DMS53 treated with DMSO at 0.1 percent for 48 hours (cell line): ENCODE measurements at regions not wholly inside any gene's neighbourhood (a gene's known extent, or its start where the extent isn't known, plus 50 kb on each side); places are given as distances from the start of the nearest gene placed in this dataset.

Experiments used
- DNase-seq: peaks from one replicate; lab custom pipeline; 2025; ENCODE audit not compliant: unreplicated experiment; lab: John Stamatoyannopoulos, UW

- no peak for DNase-seq
These were observed 148.2 kb downstream of the PCSK1 start for GRCh38 chr5:96284727-96285389.

- no peak for DNase-seq
These were observed 149.5 kb downstream of the PCSK1 start for GRCh38 chr5:96283589-96283988.

- DNase-seq: no peak
These were observed 151.0 kb downstream of the PCSK1 start for GRCh38 chr5:96282020-96282419.

DNA sequence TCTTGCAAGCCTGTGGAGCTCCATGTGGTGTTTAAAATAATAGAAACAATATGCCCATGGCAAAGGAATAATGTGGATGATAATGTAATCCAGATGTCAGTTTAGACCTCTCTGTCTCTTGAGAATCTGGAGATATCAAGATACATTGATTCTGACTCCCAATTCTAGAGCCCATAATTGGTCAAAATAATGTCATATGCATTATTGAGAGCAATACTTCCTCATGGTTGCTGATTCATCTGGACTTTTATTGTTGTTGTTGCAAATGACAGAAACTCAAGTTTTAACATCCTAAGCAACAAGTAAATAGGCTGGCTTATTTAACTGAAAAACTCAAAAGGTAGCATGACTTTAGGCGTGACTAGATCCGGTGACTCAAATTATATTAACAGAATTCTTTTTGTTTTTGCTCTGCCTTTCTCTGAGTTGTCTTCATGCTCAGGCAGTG lies 152.1 kb downstream of the PCSK1 start:
- no peak for DNase-seq

DNA sequence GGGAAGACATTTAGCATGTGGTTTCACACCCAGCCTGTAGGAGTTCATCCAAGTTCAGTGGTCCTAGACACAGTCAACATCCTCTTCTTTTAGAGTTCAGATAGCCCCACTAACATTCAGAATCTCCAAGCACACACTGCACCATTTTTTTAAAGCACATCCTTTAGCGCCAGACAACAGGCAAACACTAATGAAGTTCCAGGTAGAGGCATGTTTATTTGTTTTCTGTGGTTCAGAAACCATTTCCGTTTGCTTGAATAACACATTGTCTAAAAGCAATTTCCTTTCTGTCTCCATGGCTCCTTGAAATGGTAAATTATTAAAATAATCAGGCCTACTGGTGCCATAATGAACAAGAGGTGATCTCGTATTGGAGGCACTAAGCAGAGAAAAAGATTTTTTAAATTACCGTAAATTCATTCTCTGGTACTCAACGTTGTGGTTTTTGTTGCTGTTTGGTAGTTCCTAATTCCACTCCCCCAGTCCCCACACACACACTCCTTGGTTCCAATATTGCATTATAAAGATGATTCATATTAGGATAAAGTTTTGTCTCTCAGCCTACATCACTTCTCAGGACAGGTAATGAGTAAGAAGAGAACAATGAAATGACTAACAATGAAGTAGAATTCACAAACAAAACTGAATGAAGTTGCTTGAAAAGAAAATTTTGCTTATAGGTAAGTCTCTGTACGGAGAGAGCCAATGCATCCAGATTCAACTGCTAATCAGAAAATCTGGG lies 153.1 kb downstream of the PCSK1 start:
- no peak for DNase-seq

GRCh38 chr5:96278981-96279380 lies 154.1 kb downstream of the PCSK1 start:
- no peak for DNase-seq

DNA sequence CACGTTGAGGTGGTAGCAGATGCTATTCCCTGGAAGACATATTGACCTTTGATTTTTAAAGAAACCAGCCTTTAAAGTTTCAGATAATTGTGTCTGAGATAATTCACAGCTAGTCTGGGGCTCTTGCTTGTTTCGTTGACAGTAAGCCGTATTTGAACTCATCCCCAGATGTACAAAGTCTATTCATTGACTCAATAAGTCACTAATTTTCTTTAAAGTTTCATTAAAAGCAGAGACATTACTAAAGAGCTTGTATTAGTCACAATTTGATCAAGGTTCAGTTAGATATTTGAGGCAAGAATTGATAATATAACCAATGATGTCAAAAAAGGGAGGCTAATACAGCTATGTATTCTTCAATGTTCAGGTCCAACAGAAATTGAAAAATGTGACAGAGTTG lies 158.0 kb downstream of the PCSK1 start:
- DNase-seq: no peak

DNA sequence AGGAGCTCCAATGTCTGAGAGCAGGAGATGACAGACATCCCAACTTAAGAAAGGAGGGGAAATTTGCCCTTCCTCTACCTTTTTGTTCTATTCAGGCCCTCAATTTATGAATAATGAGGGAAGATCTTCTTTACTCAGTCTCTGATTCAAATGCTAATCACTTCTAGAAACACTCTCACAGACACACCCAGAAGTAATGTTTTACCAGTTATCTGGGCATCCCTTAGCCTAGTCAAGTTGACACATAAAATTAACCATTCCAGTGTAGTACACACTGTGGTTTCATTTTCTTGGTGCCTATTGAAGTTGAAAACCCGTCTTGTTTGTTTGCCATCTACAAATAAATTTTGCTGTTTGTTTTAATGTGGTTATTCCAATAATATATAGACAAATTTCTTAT lies 167.6 kb downstream of the PCSK1 start:
- DNase-seq: no peak

GRCh38 chr5:96264047-96264446 lies 169.0 kb downstream of the PCSK1 start:
- no peak for DNase-seq

DNA sequence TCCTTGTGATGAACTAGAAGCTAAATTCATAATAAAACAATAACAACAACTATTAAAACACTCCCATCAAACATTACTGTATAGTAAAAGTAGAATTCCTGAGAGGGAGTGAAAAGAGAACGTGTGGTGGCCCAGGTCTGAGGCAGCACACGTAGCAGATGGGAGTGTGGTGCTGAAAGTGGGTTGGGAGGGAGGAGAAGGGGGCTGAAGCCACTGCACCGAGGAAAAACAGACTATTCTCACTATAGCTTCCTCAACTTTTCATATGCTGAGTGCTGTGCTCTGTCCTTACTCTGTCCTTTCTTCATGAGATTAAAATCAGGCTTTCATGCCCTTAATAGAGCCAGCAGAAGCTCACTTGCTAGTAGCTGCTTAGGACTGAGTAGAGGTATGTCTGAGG lies 170.9 kb downstream of the PCSK1 start:
- DNase-seq: no peak

DNA sequence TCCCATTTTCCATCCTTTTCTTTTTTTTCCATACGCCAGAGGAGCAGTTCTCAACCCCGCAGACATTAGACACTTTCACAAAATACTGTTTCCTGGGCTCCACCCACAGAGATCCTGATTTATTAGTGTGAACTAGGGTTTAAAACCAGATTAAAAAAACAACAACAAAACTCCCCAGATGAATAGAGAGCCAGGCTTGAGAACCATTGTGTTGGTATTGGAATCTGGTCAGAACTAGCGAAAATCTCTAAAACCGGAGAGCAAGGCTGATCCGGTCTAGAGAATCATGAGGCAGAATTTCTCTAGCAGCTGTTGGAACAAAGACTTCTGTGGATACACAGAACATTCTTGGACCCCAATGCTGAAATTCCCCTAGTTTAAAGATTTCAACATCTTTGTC lies 173.0 kb downstream of the PCSK1 start:
- no peak for DNase-seq

DNA sequence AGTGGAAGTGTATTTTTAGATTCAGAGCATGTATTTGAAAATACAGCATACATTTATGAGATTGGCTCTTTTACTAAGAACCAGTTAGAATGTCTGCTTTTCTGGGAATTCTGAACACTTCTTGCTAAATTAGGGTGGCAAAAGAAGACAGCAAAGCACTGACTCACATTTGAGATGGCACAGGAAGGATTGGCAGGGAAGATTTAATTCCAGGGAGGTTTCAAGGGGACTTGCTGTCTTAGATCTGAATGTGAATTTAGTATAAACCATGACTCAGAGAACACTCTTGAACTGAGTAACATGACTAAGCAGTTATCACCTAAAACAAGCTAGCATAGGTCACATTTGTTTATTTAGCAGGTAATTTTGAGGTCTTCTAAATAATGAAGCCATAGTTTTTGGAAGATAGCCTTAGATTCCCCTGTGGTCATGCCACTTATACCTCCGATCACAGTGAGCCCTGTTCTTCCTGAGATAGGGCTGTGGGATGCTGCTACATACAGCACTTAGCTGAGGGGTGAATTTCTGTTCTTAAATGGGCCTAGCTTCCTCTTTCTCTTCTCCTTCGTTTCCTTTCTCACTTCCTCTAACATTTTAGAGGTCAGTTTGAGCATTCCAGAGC lies 173.8 kb downstream of the PCSK1 start:
- peak; percentile 9 for DNase-seq

GRCh38 chr5:96258692-96259091 lies 174.4 kb downstream of the PCSK1 start:
- DNase-seq: no peak

DNA sequence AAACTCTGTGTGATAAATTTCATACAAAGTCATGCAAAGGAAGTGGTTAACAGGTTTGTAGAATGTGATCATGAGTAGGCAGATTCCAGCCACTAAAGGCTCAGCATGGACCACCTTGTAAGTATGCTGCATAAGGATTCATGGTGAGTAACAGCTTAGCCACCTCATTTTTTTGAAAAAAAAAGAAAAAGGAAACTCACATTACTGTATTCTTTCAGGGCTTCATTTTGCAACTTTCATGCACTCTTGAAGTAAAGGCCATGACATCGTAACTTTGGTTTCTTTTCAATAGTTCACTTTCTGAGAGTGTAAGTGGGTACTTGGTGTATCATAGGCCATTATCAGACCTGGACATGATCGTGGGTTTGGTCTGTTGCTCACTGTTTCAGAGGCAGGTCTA lies 175.1 kb downstream of the PCSK1 start:
- no peak for DNase-seq

DNA sequence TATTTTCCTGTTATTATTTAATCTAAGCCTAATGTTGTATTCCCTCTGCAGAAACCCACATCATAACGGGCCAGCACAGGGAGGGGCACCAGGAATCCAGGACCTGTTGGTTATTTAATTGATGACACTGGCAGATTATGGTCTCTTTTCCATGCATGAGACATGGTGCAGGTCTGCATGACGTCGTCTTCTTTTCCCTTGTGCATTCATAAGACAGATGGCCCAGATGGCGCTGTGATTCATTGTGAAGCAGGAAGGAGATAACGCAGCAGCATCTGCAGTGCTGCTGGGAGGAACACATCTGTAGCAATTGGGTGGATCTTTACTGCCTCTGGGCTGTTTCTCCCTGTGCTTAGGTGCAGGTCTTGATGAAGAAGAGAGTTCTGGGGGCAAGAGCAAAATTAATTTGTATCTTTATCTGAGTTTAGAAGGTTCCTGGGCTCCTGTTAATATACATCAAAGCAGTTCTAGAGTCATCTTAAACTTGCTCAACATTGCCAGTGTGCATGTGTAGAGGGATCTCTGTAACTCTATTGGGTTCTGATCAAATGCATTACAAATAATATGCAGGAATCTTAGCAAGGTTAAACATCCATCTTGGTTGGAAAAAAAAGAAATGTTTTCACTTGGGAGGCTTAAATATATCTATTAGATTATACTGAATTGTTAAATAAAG lies 176.1 kb downstream of the PCSK1 start:
- DNase-seq: peak; percentile 73

GRCh38 chr5:96254980-96255691 lies 177.9 kb downstream of the PCSK1 start:
- DNase-seq: no peak

GRCh38 chr5:96253140-96253539 lies 179.9 kb downstream of the PCSK1 start:
- DNase-seq: no peak

- DNase-seq: no peak
These were observed 180.5 kb downstream of the PCSK1 start for GRCh38 chr5:96252596-96252995.

- DNase-seq: no peak
These were observed 182.3 kb downstream of the PCSK1 start for GRCh38 chr5:96250782-96251181.

- no peak for DNase-seq
These were observed 184.9 kb downstream of the PCSK1 start for GRCh38 chr5:96248131-96248530.

- DNase-seq: no peak
These were observed 185.3 kb downstream of the PCSK1 start for GRCh38 chr5:96247708-96248107.
